Breast epithelium (tissue), 3 donors: ENCODE measurements at regions not wholly inside any gene's neighbourhood (a gene's known extent, or its start where the extent isn't known, plus 50 kb on each side); places are given as distances from the start of the nearest gene placed in this dataset.

ENCODE experiments used
- POLR2A ChIP-seq: fragments of 450-650 bp; IDR thresholded peaks from one replicate; pipeline ENCODE4 v1.6.1; 2016; ENCODE audit warnings: antibody characterized with exemption, mild to moderate bottlenecking, moderate library complexity
- POLR2AphosphoS5 ChIP-seq, 3 donors: sonication (generic); formaldehyde crosslinking; IDR thresholded peaks; one replicate each; pipeline ENCODE4 v1.6.1; 2017; ENCODE audit warnings: antibody characterized with exemption in 3 of 3
- TF ChIP-seq, protein P1 (sequence below), 3 donors: fragments of 450-650 bp; IDR thresholded peaks; one replicate each; pipeline ENCODE4 v1.5.1; 2016 to 2017; ENCODE audit warnings: antibody characterized with exemption in 3 of 3, mild to moderate bottlenecking in 3 of 3, moderate library complexity in 3 of 3

- TF ChIP-seq, protein P1, sequence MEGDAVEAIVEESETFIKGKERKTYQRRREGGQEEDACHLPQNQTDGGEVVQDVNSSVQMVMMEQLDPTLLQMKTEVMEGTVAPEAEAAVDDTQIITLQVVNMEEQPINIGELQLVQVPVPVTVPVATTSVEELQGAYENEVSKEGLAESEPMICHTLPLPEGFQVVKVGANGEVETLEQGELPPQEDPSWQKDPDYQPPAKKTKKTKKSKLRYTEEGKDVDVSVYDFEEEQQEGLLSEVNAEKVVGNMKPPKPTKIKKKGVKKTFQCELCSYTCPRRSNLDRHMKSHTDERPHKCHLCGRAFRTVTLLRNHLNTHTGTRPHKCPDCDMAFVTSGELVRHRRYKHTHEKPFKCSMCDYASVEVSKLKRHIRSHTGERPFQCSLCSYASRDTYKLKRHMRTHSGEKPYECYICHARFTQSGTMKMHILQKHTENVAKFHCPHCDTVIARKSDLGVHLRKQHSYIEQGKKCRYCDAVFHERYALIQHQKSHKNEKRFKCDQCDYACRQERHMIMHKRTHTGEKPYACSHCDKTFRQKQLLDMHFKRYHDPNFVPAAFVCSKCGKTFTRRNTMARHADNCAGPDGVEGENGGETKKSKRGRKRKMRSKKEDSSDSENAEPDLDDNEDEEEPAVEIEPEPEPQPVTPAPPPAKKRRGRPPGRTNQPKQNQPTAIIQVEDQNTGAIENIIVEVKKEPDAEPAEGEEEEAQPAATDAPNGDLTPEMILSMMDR (IDR thresholded peaks at IDR 0.05) = no peak
- TF ChIP-seq POLR2A = no peak
- no peak for TF ChIP-seq POLR2AphosphoS5 (IDR thresholded peaks at IDR 0.05)
Measured at GRCh38 chr3:163735394-163735793, 1342.9 kb downstream of the SI start.
